ENCODE measurements at regions not wholly inside any gene's neighbourhood (a gene's known extent, or its start where the extent isn't known, plus 50 kb on each side); places are given as distances from the start of the nearest gene placed in this dataset.

- no peak overlapping the region for H3K4me3 ChIP-seq (ENCODE audit: low read length)
- TF ChIP-seq CTCF (conservative IDR thresholded peaks at IDR 0.05; ENCODE audit: low read length) = no peak
- no peak for DNase-seq (ENCODE audit: low read depth)
Observed at GRCh38 chr15:29534378-29534777, 264.8 kb upstream of the NSMCE3 start.

GRCh38 chr15:29533647-29534046 lies 264.0 kb upstream of the NSMCE3 start:
- no peak overlapping the region for H3K4me3 ChIP-seq (ENCODE audit: low read length)
- DNase-seq (ENCODE audit: low read depth) = no peak
- TF ChIP-seq CTCF (conservative IDR thresholded peaks at IDR 0.05; ENCODE audit: low read length) = no peak

- no peak for DNase-seq (ENCODE audit: low read depth)
- H3K4me3 ChIP-seq (ENCODE audit: low read length) = no peak overlapping the region
- TF ChIP-seq CTCF (conservative IDR thresholded peaks at IDR 0.05; ENCODE audit: low read length) = no peak
Observed at GRCh38 chr15:29532296-29532695, 262.7 kb upstream of the NSMCE3 start.

- DNase-seq (ENCODE audit: low read depth) = no peak
- TF ChIP-seq CTCF (conservative IDR thresholded peaks at IDR 0.05; ENCODE audit: low read length) = no peak
- no peak overlapping the region for H3K4me3 ChIP-seq (ENCODE audit: low read length)
Observed at GRCh38 chr15:29530966-29531365, 261.3 kb upstream of the NSMCE3 start.

GRCh38 chr15:29529043-29529442 lies 259.4 kb upstream of the NSMCE3 start:
- no peak overlapping the region for H3K4me3 ChIP-seq (ENCODE audit: low read length)
- no peak for DNase-seq (ENCODE audit: low read depth)
- TF ChIP-seq CTCF (conservative IDR thresholded peaks at IDR 0.05; ENCODE audit: low read length) = no peak

- no peak for TF ChIP-seq CTCF (conservative IDR thresholded peaks at IDR 0.05; ENCODE audit: low read length)
- H3K4me3 ChIP-seq (ENCODE audit: low read length) = no peak overlapping the region
- DNase-seq (ENCODE audit: low read depth) = no peak
Observed at GRCh38 chr15:29528276-29528675, 258.7 kb upstream of the NSMCE3 start.

GRCh38 chr15:29526802-29527201 lies 257.2 kb upstream of the NSMCE3 start:
- DNase-seq (ENCODE audit: low read depth) = no peak
- no peak overlapping the region for H3K4me3 ChIP-seq (ENCODE audit: low read length)
- TF ChIP-seq CTCF (conservative IDR thresholded peaks at IDR 0.05; ENCODE audit: low read length) = no peak

Measured in AG10803 (cell line).